Mucosa of descending colon (tissue), 3 donors: ENCODE measurements at regions not wholly inside any gene's neighbourhood (a gene's known extent, or its start where the extent isn't known, plus 50 kb on each side); places are given as distances from the start of the nearest gene placed in this dataset.
"Not testable (repeated sequence)": the region's sequence is repeated elsewhere in the genome, so short reads cannot be mapped to it uniquely, and the experiment has no call there.

Experiments
- ATAC-seq: fragments of 200-7000 bp; cut with Tn5 transposase; one replicate; pipeline ENCODE4 v1.9.1; 2020; ENCODE audit warnings: mild to moderate bottlenecking, moderate library complexity
- DNase-seq, 3 donors: peaks; one replicate each; pipeline ENCODE4 v3.0.0-alpha.2; 2020
- H3K36me3 ChIP-seq: fragments of 200-600 bp; one replicate; pipeline ENCODE4 v1.8.0; 2021; ENCODE audit warnings: low read depth, mild to moderate bottlenecking
- H3K4me1 ChIP-seq: fragments of 200-600 bp; one replicate; pipeline ENCODE4 v1.8.0; 2021; ENCODE audit warnings: low read depth, mild to moderate bottlenecking
- H3K4me3 ChIP-seq: fragments of 200-600 bp; one replicate; pipeline ENCODE4 v1.8.0; 2021; ENCODE audit warnings: mild to moderate bottlenecking
- H3K9me3 ChIP-seq: fragments of 200-600 bp; one replicate; pipeline ENCODE4 v1.8.0; 2021; ENCODE audit warnings: mild to moderate bottlenecking
- CTCF ChIP-seq: fragments of 200-600 bp; IDR thresholded peaks from one replicate; pipeline ENCODE4 v1.8.0; 2022; ENCODE audit warnings: antibody characterized with exemption, mild to moderate bottlenecking
- intact Hi-C, 2 donors: fragments of 100-400 bp; cut with DNase I in 1 of 2; cut with micrococcal nuclease in 1 of 2; formaldehyde crosslinking; loops; one replicate each; pipeline versions ENCODE4 v1.11.0 to v1.11.1; 2022; cut with DNase I, micrococcal nuclease
- donor health status: DM: no; HTN: no; CAD: no; lungs with moderate emphysema.
- donor health status: DM: no; HTN: no; CAD: no.
- donor health status: DM: no; HTN: yes; CAD: no.

GRCh38 chr20:50330504-50331313 is 140.1 kb downstream of the CEBPB start:
- Histone ChIP-seq H3K4me3 (no peak overlapping the region), H3K4me1 (peaks cover 13% of the 10 kb centered on the region), H3K9me3 (no peaks in the 10 kb centered on the region), H3K36me3 (no peaks in the 10 kb centered on the region)
- DNase-seq = peak in 1 of 3 donors; percentile 55
- intact Hi-C loops = no loop called here
- no peak for TF ChIP-seq CTCF
- ATAC-seq = peak; percentile 23

- Histone ChIP-seq H3K9me3 (no peaks in the 10 kb centered on the region), H3K4me3 (no peak overlapping the region), H3K36me3 (no peaks in the 10 kb centered on the region), H3K4me1 (peaks cover 13% of the 10 kb centered on the region)
- DNase-seq = no peak
- peak; percentile 58 for ATAC-seq
- intact Hi-C loops = no loop called here
- TF ChIP-seq CTCF = no peak
Measured at GRCh38 chr20:50331469-50332363, 141.1 kb downstream of the CEBPB start.

GRCh38 chr20:50332491-50332980 is 141.9 kb downstream of the CEBPB start:
- no peak for ATAC-seq
- Histone ChIP-seq H3K9me3 (no peaks in the 10 kb centered on the region), H3K36me3 (no peaks in the 10 kb centered on the region), H3K4me1 (peaks cover 13% of the 10 kb centered on the region), H3K4me3 (no peak overlapping the region)
- DNase-seq = no peak
- no peak for TF ChIP-seq CTCF
- intact Hi-C loops = no loop called here

- Histone ChIP-seq H3K4me1 (peaks cover 13% of the 10 kb centered on the region), H3K36me3 (no peaks in the 10 kb centered on the region), H3K4me3 (no peak overlapping the region), H3K9me3 (no peaks in the 10 kb centered on the region)
- DNase-seq (no peak), ATAC-seq (no peak)
- intact Hi-C loops = no loop called here
- TF ChIP-seq CTCF = no peak
Measured at GRCh38 chr20:50333131-50333670, 142.6 kb downstream of the CEBPB start.

- ATAC-seq (peak; percentile 50), DNase-seq (no peak)
- no peak overlapping the region for H3K4me3 ChIP-seq
Measured at GRCh38 chr20:50333812-50334211, 143.2 kb downstream of the CEBPB start.

GRCh38 chr20:50334512-50334911 is 143.9 kb downstream of the CEBPB start:
- ATAC-seq, intact Hi-C loops: not testable (repeated sequence)

More at GRCh38 chr20:50333812-50334211, 143.2 kb downstream of the CEBPB start:
- intact Hi-C loops = no loop called here
- no peak for TF ChIP-seq CTCF
- peaks cover 13% of the 10 kb centered on the region for H3K4me1 ChIP-seq
- no peaks in the 10 kb centered on the region for H3K36me3 ChIP-seq
- H3K9me3 ChIP-seq = no peaks in the 10 kb centered on the region

More at GRCh38 chr20:50334512-50334911, 143.9 kb downstream of the CEBPB start:
- not testable (repeated sequence) for H3K9me3 ChIP-seq, H3K36me3 ChIP-seq, H3K4me3 ChIP-seq, DNase-seq
- H3K4me1 ChIP-seq = peaks cover 18% of the 10 kb centered on the region
